B cell (primary cell): ENCODE measurements at regions not wholly inside any gene's neighbourhood (a gene's known extent, or its start where the extent isn't known, plus 50 kb on each side); places are given as distances from the start of the nearest gene placed in this dataset.

Experiments
- ATAC-seq: fragments of 200-7000 bp; cut with Tn5 transposase; one replicate; pipeline ENCODE4 v1.10.0; 2021; ENCODE audit warnings: low read depth, mild to moderate bottlenecking, moderate number of reproducible peaks, moderate library complexity
- CTCF ChIA-PET: fragments of 350-600 bp; sonication (Branson Sonifier 250); formaldehyde crosslinking; loops from one replicate; lab custom pipeline; 2021; ENCODE audit warnings: antibody characterized with exemption, inconsistent platforms; lab: Charles Lee
- POLR2A ChIA-PET: fragments of 350-600 bp; sonication (Branson Sonifier 250); formaldehyde crosslinking; loops from one replicate; lab custom pipeline; 2021; ENCODE audit warnings: antibody characterized with exemption; lab: Charles Lee
- DNase-seq: peaks from one replicate; pipeline ENCODE4 v3.0.0; 2013
- H2AFZ ChIP-seq: 2 replicates; pipeline ENCODE4 v1.6.1; 2012; ENCODE audit warnings: mild to moderate bottlenecking, low read depth, low read length; ENCODE audit not compliant: insufficient read depth, poor library complexity, severe bottlenecking
- H3K27ac ChIP-seq, 2 donors: 1 replicate in 1 of 2; 2 replicates in 1 of 2; pipeline ENCODE4 v1.5.1; 2012 to 2013; ENCODE audit warnings: low read length in 2 of 2, mild to moderate bottlenecking in 2 of 2, moderate library complexity in 1 of 2
- H3K27me3 ChIP-seq, 4 experiments: fragments of 200-600 bp in 1 of 4; sonication (generic) in 1 of 4; replicated peaks in 1 of 4; 1 replicate in 2 of 4; 2 replicates in 2 of 4; pipeline versions ENCODE4 v1.6.1 to v1.7.0; 2013 to 2016; ENCODE audit warnings: low read length in 3 of 4, mild to moderate bottlenecking in 2 of 4, mixed read lengths in 1 of 4, moderate library complexity in 1 of 4; ENCODE audit not compliant: insufficient read depth in 4 of 4, control insufficient read depth in 3 of 4; ENCODE audit errors: control extremely low read depth in 1 of 4
- H3K36me3 ChIP-seq, 2 experiments: replicated peaks in 1 of 2; 1 replicate in 1 of 2; 2 replicates in 1 of 2; pipeline versions ENCODE4 v1.6.1 to v1.7.1; 2013; ENCODE audit warnings: low read length in 1 of 2; ENCODE audit not compliant: insufficient read depth in 2 of 2, control insufficient read depth in 1 of 2; ENCODE audit errors: control extremely low read depth in 1 of 2, extremely low read depth in 1 of 2
- H3K4me1 ChIP-seq, 2 donors: fragments of 200-600 bp in 1 of 2; sonication (generic) in 1 of 2; 1 replicate in 1 of 2; 2 replicates in 1 of 2; pipeline versions ENCODE4 v1.5.1 to v1.6.1; 2013 to 2017; ENCODE audit warnings: low read length in 2 of 2; ENCODE audit not compliant: control insufficient read depth in 2 of 2, insufficient read depth in 2 of 2
- H3K4me2 ChIP-seq: replicated peaks from 2 replicates; pipeline ENCODE3; 2012; ENCODE audit warnings: mild to moderate bottlenecking, low read depth, low read length; ENCODE audit not compliant: poor library complexity, severe bottlenecking
- H3K4me3 ChIP-seq, 5 experiments: fragments of 200-600 bp in 1 of 5; sonication (generic) in 1 of 5; 1 replicate in 3 of 5; 2 replicates in 2 of 5; pipeline versions ENCODE4 v1.5.1 to v1.7.0; 2011 to 2016; ENCODE audit warnings: low read length in 4 of 5, mild to moderate bottlenecking in 4 of 5, low read depth in 2 of 5, control low read depth in 1 of 5, moderate library complexity in 1 of 5; ENCODE audit not compliant: insufficient read depth in 1 of 5; ENCODE audit errors: control extremely low read depth in 1 of 5, extremely low read depth in 1 of 5
- H3K79me2 ChIP-seq: fragments of 200-600 bp; sonication (generic); one replicate; pipeline ENCODE4 v1.6.0; 2016; ENCODE audit warnings: low read length; ENCODE audit not compliant: control insufficient read depth, insufficient read depth
- H3K9ac ChIP-seq: fragments of 200-600 bp; sonication (generic); 2 replicates; pipeline ENCODE4 v1.6.1; 2017; ENCODE audit warnings: mild to moderate bottlenecking, low read length, moderate library complexity
- H3K9me3 ChIP-seq, 3 donors: one replicate each; pipeline versions ENCODE4 v1.6.1 to v1.7.1; 2013; ENCODE audit warnings: low read length in 2 of 3; ENCODE audit not compliant: control insufficient read depth in 2 of 3, insufficient read depth in 1 of 3; ENCODE audit errors: control extremely low read depth in 1 of 3
- H4K20me1 ChIP-seq: 2 replicates; pipeline ENCODE4 v1.6.0; 2012; ENCODE audit warnings: mild to moderate bottlenecking, low read length; ENCODE audit not compliant: insufficient read depth, control insufficient read depth, poor library complexity, severe bottlenecking
- H3K27ac Mint-ChIP-seq: one replicate; pipeline ENCODE4 v1.8.0; 2021; ENCODE audit warnings: mixed read lengths
- H3K27me3 Mint-ChIP-seq: one replicate; pipeline ENCODE4 v1.8.0; 2021; ENCODE audit warnings: mixed read lengths
- H3K4me1 Mint-ChIP-seq: one replicate; pipeline ENCODE4 v1.8.0; 2021; ENCODE audit warnings: mixed read lengths
- H3K4me3 Mint-ChIP-seq: one replicate; pipeline ENCODE4 v1.8.0; 2021; ENCODE audit warnings: mixed read lengths
- H3K9me3 Mint-ChIP-seq: one replicate; pipeline ENCODE4 v1.8.0; 2022; ENCODE audit warnings: mixed read lengths; ENCODE audit not compliant: insufficient read depth
- CTCF ChIP-seq: fragments of 200-600 bp; IDR thresholded peaks from one replicate; pipeline ENCODE4 v1.8.0; 2022; ENCODE audit warnings: antibody characterized with exemption, mild to moderate bottlenecking
- EZH2 ChIP-seq: IDR thresholded peaks from 2 replicates; pipeline ENCODE4 v1.6.1; 2012; ENCODE audit warnings: borderline replicate concordance, low read depth, mild to moderate bottlenecking, moderate library complexity, low read length; ENCODE audit not compliant: insufficient read depth, poor library complexity, severe bottlenecking
- WGBS: methylation state at CpG from one replicate; pipeline ENCODE4 v1.1.5; 2013; ENCODE audit warnings: missing lambda C conversion rate; ENCODE audit not compliant: insufficient coverage; 5-methylcytosine and 5-hydroxymethylcytosine counted together
- intact Hi-C: fragments of 100-400 bp; cut with micrococcal nuclease; formaldehyde crosslinking; loops from one replicate; pipeline ENCODE4 v1.10.0; 2022

GRCh38 chr15:95716708-95717107 lies 613.8 kb upstream of the NR2F2 start:
- ChIA-PET POLR2A (no interaction called here), CTCF (no interaction called here)
- H3K9me3 Mint-ChIP-seq = peaks cover 3% of the 10 kb centered on the region
- Histone ChIP-seq H3K36me3 (no peaks in the 10 kb centered on the region), H3K9me3 (no peaks in the 10 kb centered on the region), H3K9ac (no peak overlapping the region), H3K27ac (no peak overlapping the region), H3K79me2 (no peaks in the 10 kb centered on the region), H2AFZ (no peak overlapping the region), H3K4me1 (no peaks in the 10 kb centered on the region), H3K27me3 (no peaks in the 10 kb centered on the region), H3K4me3 (no peak overlapping the region), H3K4me2 (no peak overlapping the region), H4K20me1 (no peaks in the 10 kb centered on the region)
- DNase-seq = no peak
- ATAC-seq = no peak
- no peak overlapping the region for H3K27ac Mint-ChIP-seq
- no peaks in the 10 kb centered on the region for H3K4me1 Mint-ChIP-seq
- intact Hi-C loops = no loop called here
- TF ChIP-seq EZH2 (no peak), CTCF (no peak)
- no peaks in the 10 kb centered on the region for H3K27me3 Mint-ChIP-seq
- H3K4me3 Mint-ChIP-seq = no peak overlapping the region

- no peaks in the 10 kb centered on the region for H3K9me3 ChIP-seq
- Mint-ChIP-seq H3K4me1 (no peaks in the 10 kb centered on the region), H3K9me3 (no peaks in the 10 kb centered on the region), H3K27ac (no peak overlapping the region), H3K4me3 (no peak overlapping the region), H3K27me3 (no peaks in the 10 kb centered on the region)
- no peak overlapping the region for H3K9ac ChIP-seq
- intact Hi-C loops = no loop called here
- no peaks in the 10 kb centered on the region for H3K79me2 ChIP-seq
- ChIA-PET POLR2A (no interaction called here), CTCF (no interaction called here)
- ATAC-seq (no peak), DNase-seq (no peak)
- no peak overlapping the region for H3K4me3 ChIP-seq
- 96% methylated on average over 5 of the region's 7 CpGs for WGBS
- H3K4me1 ChIP-seq = no peaks in the 10 kb centered on the region
- TF ChIP-seq CTCF (no peak), EZH2 (no peak)
- H3K4me2 ChIP-seq = no peak overlapping the region
- no peaks in the 10 kb centered on the region for H3K36me3 ChIP-seq
- H4K20me1 ChIP-seq = no peaks in the 10 kb centered on the region
- H3K27ac ChIP-seq = no peak overlapping the region
- no peaks in the 10 kb centered on the region for H3K27me3 ChIP-seq
- no peak overlapping the region for H2AFZ ChIP-seq
These were observed 612.1 kb upstream of the NR2F2 start for GRCh38 chr15:95718441-95718840.
